ENCODE measurements at regions not wholly inside any gene's neighbourhood (a gene's known extent, or its start where the extent isn't known, plus 50 kb on each side); places are given as distances from the start of the nearest gene placed in this dataset.

GRCh38 chr9:108070861-108071260 lies 581.3 kb upstream of the KLF4 start:
- DNase-seq (no peak), ATAC-seq (ENCODE audit: insufficient read depth, low FRiP score) (no peak)
- H3K27ac ChIP-seq (ENCODE audit: low read depth in 1 of 2, low read length in 1 of 2), result no peak overlapping the region
- peaks cover 0 to 2% (median 0%) of the 10 kb centered on the region in 4 donors for H3K9me3 ChIP-seq (ENCODE audit: control insufficient read depth in 4 of 4, insufficient read depth in 3 of 4, low read length in 3 of 4)
- no peaks in the 10 kb centered on the region for H3K4me1 ChIP-seq (ENCODE audit: control insufficient read depth in 5 of 5, insufficient read depth in 5 of 5, low read length in 5 of 5)
- no peak for TF ChIP-seq CTCF (IDR thresholded peaks at IDR 0.05; ENCODE audit: control extremely low read depth, extremely low read depth)
- WGBS, 2 donors, result 95 to 98% methylated on average over 5 of the region's 5 CpGs
- H3K27me3 ChIP-seq (ENCODE audit: control insufficient read depth in 3 of 3, insufficient read depth in 3 of 3, low read length in 2 of 3), result no peaks in the 10 kb centered on the region
- H3K9ac ChIP-seq (ENCODE audit: insufficient read depth in 1 of 2, low read length in 2 of 2), result no peak overlapping the region
- H3K4me3 ChIP-seq, result no peak overlapping the region
- no peaks in the 10 kb centered on the region for H3K36me3 ChIP-seq (ENCODE audit: control insufficient read depth in 4 of 4, insufficient read depth in 4 of 4, low read length in 4 of 4)

DNA sequence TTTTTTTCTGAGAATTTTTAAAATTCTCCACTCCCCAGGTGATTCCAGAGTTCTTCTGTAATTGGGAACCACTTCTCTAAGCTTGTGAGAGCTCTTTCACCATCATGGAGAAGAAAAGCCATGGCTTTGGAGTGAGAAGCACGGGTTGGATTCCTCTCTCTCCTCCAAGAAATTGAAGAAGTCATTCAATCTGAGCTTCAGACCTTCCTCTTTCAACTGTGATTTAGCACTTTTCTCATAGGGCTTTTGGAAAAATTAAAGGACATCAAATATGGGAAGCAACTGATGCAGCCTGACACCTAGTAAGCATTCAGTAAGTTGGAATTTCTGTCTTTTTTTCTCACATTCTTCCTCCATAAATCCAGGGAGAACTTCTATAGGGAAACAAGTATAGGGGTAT lies 580.4 kb upstream of the KLF4 start:
- H3K9me3 ChIP-seq (ENCODE audit: control insufficient read depth in 4 of 4, insufficient read depth in 3 of 4, low read length in 3 of 4), result peaks cover 0 to 2% (median 0%) of the 10 kb centered on the region in 4 donors
- ATAC-seq (ENCODE audit: insufficient read depth, low FRiP score) (no peak), DNase-seq (no peak)
- WGBS, 2 donors, result 68 to 86% methylated on average over 1 of the region's 1 CpG
- H3K27ac ChIP-seq (ENCODE audit: low read depth in 1 of 2, low read length in 1 of 2), result no peak overlapping the region
- no peak overlapping the region for H3K9ac ChIP-seq (ENCODE audit: insufficient read depth in 1 of 2, low read length in 2 of 2)
- no peaks in the 10 kb centered on the region for H3K27me3 ChIP-seq (ENCODE audit: control insufficient read depth in 3 of 3, insufficient read depth in 3 of 3, low read length in 2 of 3)
- H3K36me3 ChIP-seq (ENCODE audit: control insufficient read depth in 4 of 4, insufficient read depth in 4 of 4, low read length in 4 of 4), result no peaks in the 10 kb centered on the region
- no peak overlapping the region for H3K4me3 ChIP-seq
- no peak for TF ChIP-seq CTCF (IDR thresholded peaks at IDR 0.05; ENCODE audit: control extremely low read depth, extremely low read depth)
- no peaks in the 10 kb centered on the region for H3K4me1 ChIP-seq (ENCODE audit: control insufficient read depth in 5 of 5, insufficient read depth in 5 of 5, low read length in 5 of 5)

- Histone ChIP-seq H3K27me3 (ENCODE audit: control insufficient read depth in 3 of 3, insufficient read depth in 3 of 3, low read length in 2 of 3) (no peaks in the 10 kb centered on the region), H3K4me3 (no peak overlapping the region), H3K9me3 (ENCODE audit: control insufficient read depth in 4 of 4, insufficient read depth in 3 of 4, low read length in 3 of 4) (peaks cover 0 to 2% (median 0%) of the 10 kb centered on the region in 4 donors), H3K27ac (ENCODE audit: low read depth in 1 of 2, low read length in 1 of 2) (no peak overlapping the region), H3K9ac (ENCODE audit: insufficient read depth in 1 of 2, low read length in 2 of 2) (no peak overlapping the region), H3K36me3 (ENCODE audit: control insufficient read depth in 4 of 4, insufficient read depth in 4 of 4, low read length in 4 of 4) (no peaks in the 10 kb centered on the region), H3K4me1 (ENCODE audit: control insufficient read depth in 5 of 5, insufficient read depth in 5 of 5, low read length in 5 of 5) (no peaks in the 10 kb centered on the region)
- TF ChIP-seq CTCF (IDR thresholded peaks at IDR 0.05; ENCODE audit: control extremely low read depth, extremely low read depth), result no peak
- no peak for ATAC-seq (ENCODE audit: insufficient read depth, low FRiP score)
- WGBS, 2 donors, result 89 to 95% methylated on average over 8 of the region's 8 CpGs
- no peak for DNase-seq
These were observed 573.1 kb upstream of the KLF4 start for GRCh38 chr9:108062680-108063079.

- 86 to 89% methylated on average over 5 of the region's 5 CpGs for WGBS, 2 donors
- H3K4me1 ChIP-seq (ENCODE audit: control insufficient read depth in 5 of 5, insufficient read depth in 5 of 5, low read length in 5 of 5), result peaks cover 0 to 3% (median 0%) of the 10 kb centered on the region in 5 donors
- no peak overlapping the region for H3K4me3 ChIP-seq
- no peak for ATAC-seq (ENCODE audit: insufficient read depth, low FRiP score)
- H3K9me3 ChIP-seq (ENCODE audit: control insufficient read depth in 4 of 4, insufficient read depth in 3 of 4, low read length in 3 of 4), result peaks cover 0 to 2% (median 0%) of the 10 kb centered on the region in 4 donors
- DNase-seq, result peak; percentile 29 to 74 (median 53)
- no peak overlapping the region for H3K27ac ChIP-seq (ENCODE audit: low read depth in 1 of 2, low read length in 1 of 2)
- H3K9ac ChIP-seq (ENCODE audit: insufficient read depth in 1 of 2, low read length in 2 of 2), result no peak overlapping the region
- no peak for TF ChIP-seq CTCF (IDR thresholded peaks at IDR 0.05; ENCODE audit: control extremely low read depth, extremely low read depth)
- H3K36me3 ChIP-seq (ENCODE audit: control insufficient read depth in 4 of 4, insufficient read depth in 4 of 4, low read length in 4 of 4), result no peaks in the 10 kb centered on the region
- no peaks in the 10 kb centered on the region for H3K27me3 ChIP-seq (ENCODE audit: control insufficient read depth in 3 of 3, insufficient read depth in 3 of 3, low read length in 2 of 3)
These were observed 570.6 kb upstream of the KLF4 start for GRCh38 chr9:108060175-108060574.
